OCI-LY1 (cell line): ENCODE measurements at regions not wholly inside any gene's neighbourhood (a gene's known extent, or its start where the extent isn't known, plus 50 kb on each side); places are given as distances from the start of the nearest gene placed in this dataset.

Source experiments
- H2AFZ ChIP-seq: fragments of 200-600 bp; sonication (generic), shearing (Covaris generic); 2 replicates; pipeline ENCODE4 v1.6.0; 2014; ENCODE audit warnings: antibody characterized with exemption, mild to moderate bottlenecking, low read length
- H3F3A ChIP-seq: fragments of 200-600 bp; sonication (generic), shearing (Covaris generic); 2 replicates; pipeline ENCODE4 v1.6.0; 2014; ENCODE audit warnings: mild to moderate bottlenecking, antibody characterized with exemption, low read length, moderate library complexity; ENCODE audit not compliant: insufficient read depth
- H3K27ac ChIP-seq: fragments of 200-600 bp; sonication (generic); 2 replicates; pipeline ENCODE4 v1.5.1; 2014; ENCODE audit warnings: low read length, mixed run types, mild to moderate bottlenecking, low read depth; ENCODE audit not compliant: poor library complexity, severe bottlenecking
- H3K27me3 ChIP-seq: fragments of 200-600 bp; sonication (generic); 2 replicates; pipeline ENCODE4 v1.6.0; 2014; ENCODE audit warnings: antibody characterized with exemption, mild to moderate bottlenecking, low read length, moderate library complexity; ENCODE audit not compliant: insufficient read depth
- H3K36me3 ChIP-seq: fragments of 200-600 bp; sonication (generic); 2 replicates; pipeline ENCODE4 v1.6.1; 2014; ENCODE audit warnings: mild to moderate bottlenecking, antibody characterized with exemption, low read length, moderate library complexity, mixed read lengths; ENCODE audit not compliant: insufficient read depth
- H3K4me1 ChIP-seq: fragments of 200-600 bp; sonication (generic); 2 replicates; pipeline ENCODE4 v1.5.1; 2014; ENCODE audit warnings: mild to moderate bottlenecking, low read length, moderate library complexity; ENCODE audit not compliant: insufficient read depth, severe bottlenecking
- H3K4me2 ChIP-seq: fragments of 200-600 bp; sonication (generic), shearing (Covaris generic); 2 replicates; pipeline ENCODE4 v1.6.1; 2014; ENCODE audit warnings: low read length
- H3K4me3 ChIP-seq: fragments of 200-600 bp; sonication (generic); 2 replicates; pipeline ENCODE4 v1.5.1; 2014; ENCODE audit warnings: low read length, low read depth, mild to moderate bottlenecking, mixed read lengths; ENCODE audit not compliant: poor library complexity, severe bottlenecking
- H3K79me2 ChIP-seq: fragments of 200-600 bp; shearing (Covaris generic); 2 replicates; pipeline ENCODE4 v1.6.1; 2016; ENCODE audit warnings: mixed run types, low read length, mixed read lengths; ENCODE audit not compliant: insufficient read depth
- H3K9ac ChIP-seq: fragments of 200-600 bp; sonication (generic), shearing (Covaris generic); 2 replicates; pipeline ENCODE4 v1.6.1; 2014; ENCODE audit warnings: mild to moderate bottlenecking, low read length, mixed read lengths
- H3K9me2 ChIP-seq: fragments of 200-600 bp; sonication (generic), shearing (Covaris generic); 2 replicates; pipeline ENCODE4 v1.6.1; 2014; ENCODE audit warnings: low read depth, mild to moderate bottlenecking, low read length, mixed read lengths
- H3K9me3 ChIP-seq: fragments of 200-600 bp; shearing (Covaris generic); 2 replicates; pipeline ENCODE4 v1.6.1; 2014; ENCODE audit warnings: low read length, mixed read lengths
- H4K20me1 ChIP-seq: fragments of 200-600 bp; sonication (generic), shearing (Covaris generic); 2 replicates; pipeline ENCODE4 v1.6.0; 2016; ENCODE audit warnings: mild to moderate bottlenecking, low read length; ENCODE audit not compliant: insufficient read depth
- CTCF ChIP-seq: fragments of 200-600 bp; sonication (generic), shearing (Covaris generic); IDR thresholded peaks from 2 replicates; pipeline ENCODE4 v1.5.1; 2017; ENCODE audit warnings: mild to moderate bottlenecking, antibody characterized with exemption, low read length, moderate library complexity, mixed read lengths
- EZH2 ChIP-seq: fragments of 200-600 bp; sonication (generic), shearing (Covaris generic); IDR thresholded peaks from 2 replicates; pipeline ENCODE4 v1.8.0; 2017; ENCODE audit warnings: borderline replicate concordance, mixed run types, mild to moderate bottlenecking, antibody characterized with exemption, low read length, moderate library complexity, mixed read lengths

DNA sequence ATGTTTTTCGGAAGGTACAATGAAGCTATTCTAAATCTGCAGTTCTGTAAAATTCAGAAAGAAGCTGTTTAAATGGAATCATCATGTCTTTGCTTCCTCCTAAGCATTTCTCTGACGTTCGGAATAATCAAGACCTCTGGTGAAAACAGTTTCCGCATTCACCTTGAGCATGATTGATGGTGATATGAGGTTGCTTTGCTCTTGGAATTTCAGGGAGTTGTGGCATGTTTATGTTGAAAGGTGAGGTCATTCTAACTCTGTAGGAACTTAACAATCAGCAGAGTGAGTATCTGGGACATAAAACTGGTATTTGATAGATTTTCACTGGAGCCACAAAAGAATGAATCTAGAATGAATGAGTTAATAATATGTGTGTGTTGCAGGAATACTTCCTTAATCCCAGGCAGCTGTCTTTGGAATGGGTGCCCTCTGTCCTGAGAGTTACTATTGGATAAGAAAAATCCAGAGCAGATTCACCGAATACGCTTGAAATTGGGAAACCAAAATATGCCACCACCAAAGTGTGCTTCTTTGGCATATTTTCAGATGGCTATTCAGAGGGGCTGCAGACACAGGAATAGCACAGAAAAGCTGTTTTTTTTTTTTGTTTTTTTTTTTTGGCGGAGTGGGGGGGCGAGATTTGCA is 599.1 kb downstream of the CCER1 start:
- no peaks in the 10 kb centered on the region for H3K9me2 ChIP-seq
- no peak overlapping the region for H3K4me2 ChIP-seq
- H3K9me3 ChIP-seq, result no peaks in the 10 kb centered on the region
- H3K27me3 ChIP-seq, result no peaks in the 10 kb centered on the region
- no peaks in the 10 kb centered on the region for H3K4me1 ChIP-seq
- TF ChIP-seq CTCF (no peak), EZH2 (no peak)
- no peaks in the 10 kb centered on the region for H3K36me3 ChIP-seq
- H4K20me1 ChIP-seq, result no peaks in the 10 kb centered on the region
- no peak overlapping the region for H2AFZ ChIP-seq
- H3K4me3 ChIP-seq, result no peak overlapping the region
- no peaks in the 10 kb centered on the region for H3F3A ChIP-seq
- H3K79me2 ChIP-seq, result no peaks in the 10 kb centered on the region
- no peak overlapping the region for H3K27ac ChIP-seq
- no peak overlapping the region for H3K9ac ChIP-seq

DNA sequence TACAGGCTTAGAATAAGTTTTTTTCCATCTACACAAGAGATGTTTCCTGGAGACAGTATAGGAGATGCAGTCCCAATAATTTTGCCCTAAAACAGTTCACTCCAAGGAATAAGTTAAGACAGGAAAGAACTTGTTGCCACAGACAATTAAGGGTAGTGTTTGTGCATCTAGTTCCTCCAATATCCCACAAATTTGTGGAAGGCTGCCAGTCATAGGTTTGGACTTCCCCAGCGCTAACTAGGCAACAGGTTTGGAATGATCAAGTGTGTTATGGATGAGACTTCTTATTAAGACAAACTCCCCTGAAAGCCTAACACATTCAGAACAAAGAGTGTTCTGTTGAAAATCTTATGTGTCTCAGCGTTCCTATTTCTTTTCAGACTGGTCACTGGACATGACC is 611.0 kb downstream of the CCER1 start:
- Histone ChIP-seq H3K4me3 (no peak overlapping the region), H3K79me2 (no peaks in the 10 kb centered on the region), H3K9me3 (no peaks in the 10 kb centered on the region), H4K20me1 (no peaks in the 10 kb centered on the region), H3K9me2 (no peaks in the 10 kb centered on the region), H3F3A (no peaks in the 10 kb centered on the region), H3K27ac (no peak overlapping the region), H3K4me2 (no peak overlapping the region), H3K27me3 (no peaks in the 10 kb centered on the region), H3K36me3 (no peaks in the 10 kb centered on the region), H3K9ac (no peak overlapping the region), H3K4me1 (no peaks in the 10 kb centered on the region), H2AFZ (no peak overlapping the region)
- TF ChIP-seq CTCF (no peak), EZH2 (no peak)

DNA sequence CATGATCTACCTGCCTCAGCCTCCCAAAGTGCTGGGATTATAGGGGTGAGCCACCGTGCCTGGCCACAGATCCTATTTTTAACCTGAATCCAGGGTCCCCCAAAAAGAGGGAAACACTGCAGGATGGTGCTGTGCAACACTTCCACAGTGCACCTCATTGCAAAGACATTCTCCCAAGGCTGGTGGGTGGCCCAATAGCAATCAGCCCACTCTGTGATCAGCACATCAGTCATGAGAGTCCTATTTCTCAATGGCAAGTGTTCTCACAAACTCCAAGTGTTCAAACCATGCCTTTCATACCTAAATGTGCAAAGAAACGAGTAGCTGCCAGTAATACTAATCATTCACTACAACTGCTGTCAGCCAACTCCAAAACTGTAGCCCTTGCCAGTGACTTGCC is 612.9 kb downstream of the CCER1 start:
- Histone ChIP-seq H3K4me1 (no peaks in the 10 kb centered on the region), H3K9me3 (no peaks in the 10 kb centered on the region)
- TF ChIP-seq EZH2 (no peak), CTCF (no peak)

More for the DNA sequence above, 612.9 kb downstream of the CCER1 start:
- no peak overlapping the region for H3K27ac ChIP-seq
- H3K27me3 ChIP-seq, result no peaks in the 10 kb centered on the region
- no peak overlapping the region for H3K4me3 ChIP-seq
- H3K36me3 ChIP-seq, result no peaks in the 10 kb centered on the region
- no peak overlapping the region for H2AFZ ChIP-seq
- no peak overlapping the region for H3K9ac ChIP-seq
- H3K9me2 ChIP-seq, result no peaks in the 10 kb centered on the region
- no peaks in the 10 kb centered on the region for H4K20me1 ChIP-seq
- no peak overlapping the region for H3K4me2 ChIP-seq
- H3K79me2 ChIP-seq, result no peaks in the 10 kb centered on the region
- no peaks in the 10 kb centered on the region for H3F3A ChIP-seq
